ENCODE measurements at regions not wholly inside any gene's neighbourhood (a gene's known extent, or its start where the extent isn't known, plus 50 kb on each side); places are given as distances from the start of the nearest gene placed in this dataset.

GRCh38 chr14:28308734-28309133, 457.9 kb upstream of the FOXG1 start:
- TF ChIP-seq CTCF (IDR thresholded peaks at IDR 0.05) (no peak), POLR2A (IDR thresholded peaks at IDR 0.05) (no peak)

Measured in heart left ventricle (tissue), 13 donors.